K562 (cell line): ENCODE measurements at regions not wholly inside any gene's neighbourhood (a gene's known extent, or its start where the extent isn't known, plus 50 kb on each side); places are given as distances from the start of the nearest gene placed in this dataset.

Experiments used
- CTCF ChIP-seq, 3 experiments: IDR thresholded peaks in 2 of 3; conservative IDR thresholded peaks in 1 of 3; 2 replicates each; pipeline ENCODE4 v1.5.1; 2011 to 2012; ENCODE audit warnings: low read length in 3 of 3, mild to moderate bottlenecking in 3 of 3, control low read depth in 2 of 3, improper control_type of control experiment in 1 of 3, inconsistent platforms in 1 of 3, low read depth in 1 of 3, mixed read lengths in 1 of 3, moderate library complexity in 1 of 3; ENCODE audit not compliant: insufficient read depth in 2 of 3
- FUS ChIP-seq: fragments of 200-400 bp; formaldehyde crosslinking; optimal IDR thresholded peaks from 2 replicates; pipeline ENCODE3; 2017; ENCODE audit warnings: low read depth, low read length
- NFIC ChIP-seq: fragments of 450-650 bp; IDR thresholded peaks from 2 replicates; pipeline ENCODE4 v1.6.1; 2017; ENCODE audit warnings: mild to moderate bottlenecking, inconsistent platforms
- SRF ChIP-seq, 2 experiments: fragments of 250-450, 450-650 bp in 1 of 2; sonication (Bioruptor Pico) in 1 of 2; sonication (generic) in 1 of 2; formaldehyde crosslinking; IDR thresholded peaks; 2 replicates each; pipeline versions ENCODE4 v1.5.0 to v1.5.1; 2020 to 2022; ENCODE audit warnings: mild to moderate bottlenecking in 1 of 2, missing genetic modification reagents in 1 of 2
- ZBTB26 ChIP-seq: fragments of 450-650 bp; formaldehyde crosslinking; IDR thresholded peaks from 2 replicates; pipeline ENCODE4 v1.4.0; 2022; ENCODE audit warnings: missing genetic modification characterization

GRCh38 chrX:77298296-77298695 is 148.9 kb upstream of the FGF16 start:
- TF ChIP-seq CTCF (IDR thresholded peaks at IDR 0.05 in 2 of 3, conservative IDR thresholded peaks at IDR 0.05 in 1 of 3; ENCODE audit: insufficient read depth in 2 of 3, low read depth in 1 of 3, low read length in 3 of 3) (no peak), NFIC (no peak), SRF (CRISPR knock-in tag; IDR thresholded peaks at IDR 0.05) (no peak), ZBTB26 (CRISPR knock-in tag) (no peak), FUS (no peak)
